Gastroesophageal sphincter (tissue), 3 donors: ENCODE measurements at regions not wholly inside any gene's neighbourhood (a gene's known extent, or its start where the extent isn't known, plus 50 kb on each side); places are given as distances from the start of the nearest gene placed in this dataset.

Experiments used
- EP300 ChIP-seq: sonication (generic); formaldehyde crosslinking; IDR thresholded peaks from one replicate; pipeline ENCODE4 v1.6.1; 2017; ENCODE audit warnings: antibody characterized with exemption, mild to moderate bottlenecking
- POLR2A ChIP-seq, 2 donors: fragments of 450-650 bp; IDR thresholded peaks; one replicate each; pipeline ENCODE4 v1.6.1; 2017; ENCODE audit warnings: antibody characterized with exemption in 2 of 2, mild to moderate bottlenecking in 2 of 2, moderate library complexity in 1 of 2
- POLR2AphosphoS5 ChIP-seq: sonication (generic); formaldehyde crosslinking; IDR thresholded peaks from one replicate; pipeline ENCODE4 v1.6.1; 2017; ENCODE audit warnings: antibody characterized with exemption
- TF ChIP-seq, protein P1 (sequence below), 4 experiments: fragments of 200-600 bp in 2 of 4; fragments of 450-650 bp in 2 of 4; sonication (generic) in 1 of 4; IDR thresholded peaks; one replicate each; pipeline ENCODE4 v1.5.1; 2017 to 2019; ENCODE audit warnings: antibody characterized with exemption in 4 of 4, mild to moderate bottlenecking in 2 of 4, moderate library complexity in 2 of 4

DNA sequence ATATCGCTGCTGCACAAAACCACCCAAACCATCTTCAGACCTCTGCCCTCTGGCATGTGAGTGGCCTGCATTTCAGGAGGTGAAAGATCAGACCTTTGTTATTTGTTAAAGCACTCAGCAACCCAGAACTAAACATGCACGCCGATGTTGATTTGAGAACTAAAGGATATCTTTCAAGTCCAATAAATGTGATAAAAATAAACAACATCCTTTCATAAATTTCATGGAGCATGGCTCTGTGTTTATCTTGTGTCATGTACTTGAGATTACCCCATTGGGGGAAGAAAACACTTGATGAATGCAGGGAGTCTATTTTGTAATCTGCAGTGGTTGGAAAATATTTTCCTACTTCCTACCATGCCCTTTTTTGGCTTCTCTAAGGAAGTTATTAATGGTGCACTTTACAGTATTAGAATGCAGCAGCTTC, 70.8 kb upstream of the GATA6 start:
- no peak for TF ChIP-seq EP300
- TF ChIP-seq, protein P1, sequence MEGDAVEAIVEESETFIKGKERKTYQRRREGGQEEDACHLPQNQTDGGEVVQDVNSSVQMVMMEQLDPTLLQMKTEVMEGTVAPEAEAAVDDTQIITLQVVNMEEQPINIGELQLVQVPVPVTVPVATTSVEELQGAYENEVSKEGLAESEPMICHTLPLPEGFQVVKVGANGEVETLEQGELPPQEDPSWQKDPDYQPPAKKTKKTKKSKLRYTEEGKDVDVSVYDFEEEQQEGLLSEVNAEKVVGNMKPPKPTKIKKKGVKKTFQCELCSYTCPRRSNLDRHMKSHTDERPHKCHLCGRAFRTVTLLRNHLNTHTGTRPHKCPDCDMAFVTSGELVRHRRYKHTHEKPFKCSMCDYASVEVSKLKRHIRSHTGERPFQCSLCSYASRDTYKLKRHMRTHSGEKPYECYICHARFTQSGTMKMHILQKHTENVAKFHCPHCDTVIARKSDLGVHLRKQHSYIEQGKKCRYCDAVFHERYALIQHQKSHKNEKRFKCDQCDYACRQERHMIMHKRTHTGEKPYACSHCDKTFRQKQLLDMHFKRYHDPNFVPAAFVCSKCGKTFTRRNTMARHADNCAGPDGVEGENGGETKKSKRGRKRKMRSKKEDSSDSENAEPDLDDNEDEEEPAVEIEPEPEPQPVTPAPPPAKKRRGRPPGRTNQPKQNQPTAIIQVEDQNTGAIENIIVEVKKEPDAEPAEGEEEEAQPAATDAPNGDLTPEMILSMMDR (IDR thresholded peaks at IDR 0.05) = no peak
- TF ChIP-seq POLR2A (IDR thresholded peaks at IDR 0.05) = no peak
- TF ChIP-seq POLR2AphosphoS5 = no peak
